DOHH2 (cell line): ENCODE measurements at regions not wholly inside any gene's neighbourhood (a gene's known extent, or its start where the extent isn't known, plus 50 kb on each side); places are given as distances from the start of the nearest gene placed in this dataset.
"Not testable (repeated sequence)": the region's sequence is repeated elsewhere in the genome, so short reads cannot be mapped to it uniquely, and the experiment has no call there.

Source experiments
- CTCF ChIP-seq: fragments of 200-600 bp; sonication (generic); IDR thresholded peaks from one replicate; pipeline ENCODE4 v1.5.1; 2014; ENCODE audit warnings: antibody characterized with exemption, mild to moderate bottlenecking, low read depth, low read length; ENCODE audit not compliant: poor library complexity, severe bottlenecking
- EZH2phosphoT487 ChIP-seq: fragments of 200-600 bp; sonication (generic); IDR thresholded peaks from 2 replicates; pipeline ENCODE4 v1.6.1; 2017; ENCODE audit warnings: borderline replicate concordance, mild to moderate bottlenecking, antibody characterized with exemption, low read length, moderate library complexity, mixed read lengths

GRCh38 chr20:30951088-30951487 lies 306.4 kb upstream of the DEFB115 start:
- not testable (repeated sequence) for TF ChIP-seq CTCF, EZH2phosphoT487
